GM12878 (cell line): ENCODE measurements at regions not wholly inside any gene's neighbourhood (a gene's known extent, or its start where the extent isn't known, plus 50 kb on each side); places are given as distances from the start of the nearest gene placed in this dataset.

Source experiments
- ATF7 ChIP-seq: fragments of 450-650 bp; IDR thresholded peaks from 2 replicates; pipeline ENCODE4 v1.6.1; 2016; ENCODE audit warnings: low read depth, mild to moderate bottlenecking
- CREM ChIP-seq: IDR thresholded peaks from 2 replicates; pipeline ENCODE4 v1.6.1; 2014; ENCODE audit warnings: antibody characterized with exemption, low read depth
- ESRRA ChIP-seq: IDR thresholded peaks from 2 replicates; pipeline ENCODE4 v1.6.1; 2012; ENCODE audit warnings: mild to moderate bottlenecking, low read length, improper control_type of control experiment
- HDGF ChIP-seq: fragments of 450-650 bp; IDR thresholded peaks from 2 replicates; pipeline ENCODE4 v1.6.1; 2016; ENCODE audit warnings: antibody characterized with exemption
- IKZF2 ChIP-seq, 2 experiments: fragments of 450-650 bp; IDR thresholded peaks; 2 replicates each; pipeline ENCODE4 v1.6.1; 2017; ENCODE audit warnings: mild to moderate bottlenecking in 2 of 2, moderate library complexity in 2 of 2
- MAX ChIP-seq: IDR thresholded peaks from 2 replicates; pipeline ENCODE4 v1.6.1; 2012; ENCODE audit warnings: low read depth, low read length, improper control_type of control experiment
- NFXL1 ChIP-seq: fragments of 450-650 bp; IDR thresholded peaks from 2 replicates; pipeline ENCODE4 v1.6.1; 2017; ENCODE audit warnings: antibody characterized with exemption, mild to moderate bottlenecking, borderline replicate concordance
- NR2F1 ChIP-seq: fragments of 450-650 bp; conservative IDR thresholded peaks from 2 replicates; pipeline ENCODE4 v1.6.1; 2017; ENCODE audit warnings: mild to moderate bottlenecking
- PAX5 ChIP-seq: IDR thresholded peaks from 2 replicates; pipeline ENCODE4 v1.6.1; 2011; ENCODE audit warnings: low read depth, low read length, borderline replicate concordance
- RAD51 ChIP-seq: fragments of 450-650 bp; IDR thresholded peaks from 2 replicates; pipeline ENCODE4 v1.6.1; 2016; ENCODE audit warnings: moderate library complexity, mild to moderate bottlenecking, inconsistent platforms
- RBBP5 ChIP-seq: fragments of 200-600 bp; sonication (generic); conservative IDR thresholded peaks from 2 replicates; pipeline ENCODE4 v1.6.1; 2016
- RFX5 ChIP-seq: IDR thresholded peaks from 2 replicates; pipeline ENCODE4 v1.6.1; 2011; ENCODE audit warnings: low read depth, low read length, improper control_type of control experiment
- SMAD1 ChIP-seq: fragments of 450-650 bp; IDR thresholded peaks from 2 replicates; pipeline ENCODE4 v1.6.1; 2018; ENCODE audit warnings: mild to moderate bottlenecking, low read depth; ENCODE audit not compliant: partially characterized antibody
- SMARCA5 ChIP-seq: fragments of 450-650 bp; IDR thresholded peaks from 2 replicates; pipeline ENCODE4 v1.6.1; 2017; ENCODE audit warnings: mild to moderate bottlenecking
- SPI1 ChIP-seq: IDR thresholded peaks from 2 replicates; pipeline ENCODE4 v1.6.1; 2011; ENCODE audit warnings: low read depth, mild to moderate bottlenecking, low read length, moderate library complexity, borderline replicate concordance; ENCODE audit not compliant: insufficient read depth
- ZNF687 ChIP-seq: fragments of 450-650 bp; IDR thresholded peaks from 2 replicates; pipeline ENCODE4 v1.6.1; 2017; ENCODE audit warnings: mild to moderate bottlenecking, moderate library complexity

GRCh38 chrX:13263560-13264251, 56.1 kb downstream of the ATXN3L start (continued):
- TF ChIP-seq CREM (peak; percentile 23; the same call in 1 of the 2 replicates), RBBP5 (no peak), ATF7 (peak; percentile 79), RAD51 (no peak), NR2F1 (peak; percentile 56; the same call in 1 of the 2 replicates), ESRRA (no peak), IKZF2 (IDR thresholded peaks at IDR 0.05) (peak in 1 of 2 experiments; percentile 24; a peak in 1 of 4 replicates), HDGF (no peak), SMARCA5 (no peak), RFX5 (no peak), SPI1 (peak; percentile 19; the same call in 1 of the 2 replicates), MAX (peak; percentile 27; the same call in 1 of the 2 replicates), PAX5 (peak; percentile 73), SMAD1 (no peak), NFXL1 (no peak), ZNF687 (peak; percentile 82)
